Lung (tissue), 11 donors: ENCODE measurements at regions not wholly inside any gene's neighbourhood (a gene's known extent, or its start where the extent isn't known, plus 50 kb on each side); places are given as distances from the start of the nearest gene placed in this dataset.

Experiments
- ATAC-seq: fragments of 200-7000 bp; cut with Tn5 transposase; one replicate; pipeline ENCODE4 v1.9.1; 2020; ENCODE audit warnings: moderate number of reproducible peaks; ENCODE audit not compliant: insufficient read depth, low FRiP score
- DNase-seq, 3 donors: peaks; one replicate each; pipeline ENCODE4 v3.0.0-alpha.2; 2013 to 2017
- H3K27ac ChIP-seq, 2 donors: one replicate each; pipeline ENCODE4 v1.5.1; 2013; ENCODE audit warnings: mild to moderate bottlenecking in 2 of 2, moderate library complexity in 2 of 2, control low read depth in 1 of 2, inconsistent platforms in 1 of 2, low read depth in 1 of 2, low read length in 1 of 2
- H3K27me3 ChIP-seq, 3 donors: one replicate each; pipeline ENCODE4 v1.5.1; 2013; ENCODE audit warnings: low read length in 2 of 3; ENCODE audit not compliant: control insufficient read depth in 3 of 3, insufficient read depth in 3 of 3
- H3K36me3 ChIP-seq, 4 donors: one replicate each; pipeline ENCODE4 v1.5.1; 2013; ENCODE audit warnings: low read length in 4 of 4, mild to moderate bottlenecking in 1 of 4, moderate library complexity in 1 of 4; ENCODE audit not compliant: control insufficient read depth in 4 of 4, insufficient read depth in 4 of 4
- H3K4me1 ChIP-seq, 5 donors: one replicate each; pipeline ENCODE4 v1.5.1; 2013; ENCODE audit warnings: low read length in 5 of 5, mild to moderate bottlenecking in 2 of 5, moderate library complexity in 1 of 5; ENCODE audit not compliant: control insufficient read depth in 5 of 5, insufficient read depth in 5 of 5
- H3K4me3 ChIP-seq: one replicate; pipeline ENCODE4 v1.5.1; 2013; ENCODE audit warnings: mild to moderate bottlenecking, control low read depth, moderate library complexity
- H3K9ac ChIP-seq, 2 donors: one replicate each; pipeline ENCODE4 v1.5.1; 2013; ENCODE audit warnings: low read length in 2 of 2, control low read depth in 1 of 2; ENCODE audit not compliant: insufficient read depth in 1 of 2
- H3K9me3 ChIP-seq, 4 donors: one replicate each; pipeline ENCODE4 v1.5.1; 2013; ENCODE audit warnings: low read length in 3 of 4, mild to moderate bottlenecking in 1 of 4, moderate library complexity in 1 of 4; ENCODE audit not compliant: control insufficient read depth in 4 of 4, insufficient read depth in 3 of 4
- WGBS, 2 donors: extraction: QIAGEN DNeasy Blood & Tissue Kit; methylation state at CpG; one replicate each; pipeline ENCODE4 v1.1.7; 2013; 5-methylcytosine and 5-hydroxymethylcytosine counted together
- TF ChIP-seq, protein P1 (sequence below): IDR thresholded peaks from 2 replicates; pipeline ENCODE4 v1.5.1; 2012; ENCODE audit warnings: mild to moderate bottlenecking; ENCODE audit errors: control extremely low read depth, extremely low read depth
- donor health status: control.
- donor health status: control.
- donor health status: Bipolar disorder and iron deficiency.
- donor health status: healthy.
- donor health status: DM: yes; HTN: yes; CAD: no.

DNA sequence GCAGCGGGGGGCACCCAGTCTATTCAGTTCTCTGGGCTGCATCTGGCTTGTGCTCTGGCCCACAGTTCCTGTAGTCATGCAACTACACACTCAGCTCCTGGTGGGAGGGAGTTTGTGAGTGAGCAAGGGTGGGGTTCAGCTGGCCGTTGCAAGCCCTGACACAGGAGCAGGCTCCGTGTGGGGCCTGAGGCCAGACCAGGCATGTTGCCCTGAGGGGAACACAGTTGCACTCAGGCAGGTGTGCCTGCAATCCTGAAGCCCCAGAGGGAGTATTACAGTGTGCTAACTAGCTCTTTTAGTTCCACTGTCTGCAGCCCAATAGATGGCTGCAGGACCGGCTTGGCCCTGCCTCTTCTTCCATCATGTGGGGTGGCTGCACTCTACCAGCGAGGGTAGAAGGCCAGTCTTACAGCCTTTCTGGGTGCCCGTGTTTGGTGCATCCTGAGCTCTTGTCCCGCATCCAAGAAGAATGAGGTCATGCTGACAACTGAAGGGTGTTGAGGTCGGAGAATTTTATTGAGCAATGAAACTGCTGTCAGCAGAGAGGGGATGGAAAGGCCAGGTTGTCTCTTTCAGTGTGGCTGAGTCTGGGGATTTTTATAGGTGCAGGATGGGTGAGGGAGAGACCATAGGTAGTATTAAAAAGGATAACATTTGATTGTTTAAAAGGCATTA lies 49.9 kb upstream of the ELAC2 start:
- Histone ChIP-seq H3K27me3 (peaks cover 0 to 19% (median 3%) of the 10 kb centered on the region in 3 donors), H3K27ac (no peak overlapping the region), H3K36me3 (no peaks in the 10 kb centered on the region), H3K9me3 (peaks cover 0 to 6% (median 1%) of the 10 kb centered on the region in 4 donors), H3K4me1 (peaks cover 0 to 2% (median 0%) of the 10 kb centered on the region in 5 donors), H3K4me3 (no peak overlapping the region), H3K9ac (no peak overlapping the region)
- ATAC-seq (no peak), DNase-seq (no peak)
- WGBS, 2 donors, result 76 to 83% methylated on average over 8 of the region's 8 CpGs
- TF ChIP-seq, protein P1, sequence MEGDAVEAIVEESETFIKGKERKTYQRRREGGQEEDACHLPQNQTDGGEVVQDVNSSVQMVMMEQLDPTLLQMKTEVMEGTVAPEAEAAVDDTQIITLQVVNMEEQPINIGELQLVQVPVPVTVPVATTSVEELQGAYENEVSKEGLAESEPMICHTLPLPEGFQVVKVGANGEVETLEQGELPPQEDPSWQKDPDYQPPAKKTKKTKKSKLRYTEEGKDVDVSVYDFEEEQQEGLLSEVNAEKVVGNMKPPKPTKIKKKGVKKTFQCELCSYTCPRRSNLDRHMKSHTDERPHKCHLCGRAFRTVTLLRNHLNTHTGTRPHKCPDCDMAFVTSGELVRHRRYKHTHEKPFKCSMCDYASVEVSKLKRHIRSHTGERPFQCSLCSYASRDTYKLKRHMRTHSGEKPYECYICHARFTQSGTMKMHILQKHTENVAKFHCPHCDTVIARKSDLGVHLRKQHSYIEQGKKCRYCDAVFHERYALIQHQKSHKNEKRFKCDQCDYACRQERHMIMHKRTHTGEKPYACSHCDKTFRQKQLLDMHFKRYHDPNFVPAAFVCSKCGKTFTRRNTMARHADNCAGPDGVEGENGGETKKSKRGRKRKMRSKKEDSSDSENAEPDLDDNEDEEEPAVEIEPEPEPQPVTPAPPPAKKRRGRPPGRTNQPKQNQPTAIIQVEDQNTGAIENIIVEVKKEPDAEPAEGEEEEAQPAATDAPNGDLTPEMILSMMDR, result no peak
